GM18873 (cell line): ENCODE measurements at regions not wholly inside any gene's neighbourhood (a gene's known extent, or its start where the extent isn't known, plus 50 kb on each side); places are given as distances from the start of the nearest gene placed in this dataset.
"Not testable (repeated sequence)": the region's sequence is repeated elsewhere in the genome, so short reads cannot be mapped to it uniquely, and the experiment has no call there.

Experiments used
- ATAC-seq: cut with Tn5 transposase; IDR thresholded peaks from one replicate; pipeline ENCODE4 v1.9.1; 2021; ENCODE audit warnings: mild to moderate bottlenecking, moderate library complexity, moderate number of reproducible peaks; ENCODE audit not compliant: unreplicated experiment, low FRiP score

DNA sequence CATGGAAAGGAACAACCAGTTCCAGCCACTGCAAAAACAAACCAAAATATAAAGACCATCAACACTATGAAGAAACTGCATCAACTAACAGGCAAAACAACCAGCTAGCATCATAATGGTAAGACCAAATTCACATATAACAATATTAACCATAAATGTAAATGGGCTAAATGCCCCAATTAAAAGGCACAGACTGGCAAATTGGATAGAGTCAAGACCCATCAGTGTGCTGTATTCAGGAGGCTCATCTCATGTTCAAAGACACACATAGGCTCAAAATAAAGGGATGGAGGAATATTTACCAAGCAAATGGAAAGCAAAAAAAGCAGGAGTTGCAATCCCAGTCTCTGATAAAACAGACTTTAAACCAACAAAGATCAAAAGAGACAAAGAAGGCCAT, 89.7 kb upstream of the SETMAR start:
- not testable (repeated sequence) for ATAC-seq

DNA sequence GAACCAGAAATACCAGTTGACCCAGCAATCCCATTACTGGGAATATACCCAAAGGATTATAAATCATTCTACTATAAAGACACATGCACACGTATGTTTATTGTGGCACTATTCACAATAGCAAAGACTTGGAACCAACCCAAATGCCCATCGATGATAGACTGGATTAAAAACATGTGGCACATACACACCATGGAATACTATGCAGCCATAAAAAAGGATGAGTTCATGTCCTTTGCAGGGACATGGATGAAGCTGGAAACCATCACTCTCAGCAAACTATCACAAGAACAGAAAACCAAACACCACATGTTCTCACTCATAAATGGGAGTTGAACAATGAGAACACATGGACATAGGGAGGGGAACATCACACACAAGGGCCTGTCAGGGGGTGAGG, 86.2 kb upstream of the SETMAR start:
- ATAC-seq: not testable (repeated sequence)

DNA sequence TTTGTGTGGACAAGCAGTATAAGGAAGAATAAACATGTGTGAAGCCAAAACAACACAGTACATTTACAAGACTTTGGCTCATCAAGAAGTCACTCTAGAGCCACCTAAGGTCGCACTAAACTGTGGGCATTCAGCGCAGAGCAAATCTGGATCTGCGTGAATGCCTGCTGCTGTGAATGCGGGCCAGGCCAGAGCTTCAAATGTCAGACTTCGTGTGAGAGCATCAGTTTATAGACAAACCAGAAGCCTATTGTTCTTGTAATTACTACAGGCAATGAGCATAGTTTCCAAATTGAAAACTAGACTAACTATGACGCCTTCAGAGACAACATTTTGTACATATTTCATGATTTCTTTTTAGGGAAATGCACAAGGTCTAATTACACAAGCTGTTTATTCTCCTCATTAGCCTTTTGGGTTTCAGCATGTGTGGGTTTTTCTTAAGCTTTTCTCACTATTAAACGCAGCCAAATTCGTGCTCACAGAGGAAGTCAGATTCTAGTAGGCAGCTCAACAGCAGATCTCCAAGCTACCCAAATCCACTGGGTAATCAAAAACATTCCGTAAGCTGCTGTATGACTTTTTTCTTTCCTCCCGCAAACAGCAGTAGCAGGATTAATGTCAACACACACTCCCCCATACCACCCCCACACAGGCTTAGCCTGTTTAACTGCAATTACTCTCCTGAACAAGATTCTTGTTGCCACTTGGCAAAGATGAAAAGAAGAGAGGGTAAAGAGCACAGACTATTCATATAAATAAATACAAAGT, 84.5 kb upstream of the SETMAR start:
- no peak for ATAC-seq

DNA sequence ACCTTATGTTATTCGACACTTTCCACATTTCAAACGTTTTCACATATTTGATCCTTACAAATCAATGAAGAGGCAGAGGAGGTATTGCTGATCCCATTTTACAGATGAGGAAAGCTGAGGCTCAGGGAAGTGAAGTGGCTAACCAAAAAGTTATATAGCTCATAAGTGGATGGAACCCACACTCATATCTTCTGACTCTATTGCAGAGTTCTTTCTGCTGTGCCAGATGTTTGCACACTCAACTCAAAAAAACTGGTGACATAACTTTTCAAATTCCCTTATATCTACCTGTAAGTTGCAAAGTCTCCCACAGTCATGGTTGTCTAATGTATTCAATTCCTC, 84.0 kb upstream of the SETMAR start:
- no peak for ATAC-seq

DNA sequence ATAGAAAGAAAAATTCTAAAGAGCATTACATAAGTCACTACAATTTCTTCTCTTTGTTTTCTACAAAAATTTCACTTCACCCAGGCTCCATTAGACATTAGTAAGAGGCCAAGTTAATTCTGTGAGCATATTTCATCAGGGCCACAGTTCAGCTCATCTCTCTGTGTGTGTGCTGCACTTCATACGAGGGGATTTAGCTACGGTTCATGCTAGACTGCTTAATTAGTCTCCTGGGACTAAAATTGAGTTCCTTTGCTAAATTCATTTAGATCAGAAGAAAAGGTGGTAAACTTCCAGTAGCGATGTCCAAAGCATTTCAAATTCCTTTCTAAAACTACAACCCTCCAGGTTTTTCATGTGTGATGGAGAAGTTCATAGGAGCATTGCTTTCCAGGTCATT, 83.1 kb upstream of the SETMAR start:
- no peak for ATAC-seq

DNA sequence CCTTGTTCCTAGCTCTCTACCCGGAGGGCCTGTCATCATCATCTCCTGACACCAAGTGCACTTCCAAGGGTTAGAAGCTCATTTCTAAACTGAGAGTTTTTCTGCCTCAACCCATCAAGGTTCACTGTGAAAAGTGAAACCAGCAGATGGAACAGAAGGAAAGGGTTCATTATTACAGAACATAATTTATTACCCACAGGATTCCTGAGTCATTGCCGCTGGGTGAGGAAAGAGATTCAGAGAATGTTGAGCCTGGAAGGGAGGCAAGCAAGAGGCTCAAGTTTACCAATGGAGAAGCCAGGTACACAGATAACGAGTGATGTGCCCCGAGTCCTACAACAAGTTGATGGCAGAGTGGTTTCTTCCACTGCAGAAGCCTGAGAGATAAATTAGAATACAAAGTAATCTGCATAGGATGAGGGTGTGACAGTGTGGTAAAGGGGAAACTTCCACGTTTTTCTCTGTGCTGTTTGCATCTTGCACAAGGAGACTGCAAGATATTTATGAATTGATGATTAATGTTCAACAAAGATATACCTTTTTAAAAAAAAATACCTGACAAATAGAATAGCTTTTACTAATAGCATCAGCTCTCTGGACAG, 80.5 kb upstream of the SETMAR start:
- ATAC-seq: no peak

DNA sequence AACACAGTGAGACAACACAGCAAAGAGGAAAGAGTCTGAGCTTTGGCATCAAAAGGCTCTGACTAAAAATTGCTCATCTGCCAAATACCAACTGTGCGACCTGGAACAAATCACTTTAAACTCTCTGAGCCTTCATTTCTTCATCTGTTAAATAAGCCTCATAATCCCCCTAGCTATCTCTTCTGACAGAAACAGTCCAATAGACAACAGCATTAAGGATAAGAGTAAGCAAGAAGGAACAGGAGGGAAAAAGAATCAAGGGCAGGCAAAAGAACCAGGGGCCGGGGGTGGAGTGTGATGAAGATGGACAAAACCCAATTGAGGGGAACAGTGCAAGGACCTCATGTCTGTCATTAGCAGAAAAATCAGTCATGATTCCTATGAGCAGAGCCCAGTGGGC, 79.4 kb upstream of the SETMAR start:
- ATAC-seq: no peak

DNA sequence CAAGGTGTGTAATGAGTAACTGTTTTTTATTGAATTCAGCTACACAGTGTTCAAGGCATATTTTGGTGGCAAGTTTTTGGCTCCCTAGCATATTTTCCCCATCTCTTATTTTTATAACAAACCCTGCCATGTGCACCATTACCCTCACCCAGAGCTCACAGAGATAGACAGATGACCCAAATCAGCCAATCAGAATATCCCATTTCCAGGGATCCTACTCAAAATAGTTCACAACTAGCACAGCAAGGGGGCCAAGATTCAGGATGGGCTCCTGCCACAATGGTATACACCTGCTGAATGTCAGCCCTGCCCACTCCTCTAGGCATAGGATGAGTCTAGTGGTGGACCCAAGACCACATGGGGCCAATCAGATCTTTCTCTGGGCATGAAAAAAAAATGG, 78.8 kb upstream of the SETMAR start:
- no peak for ATAC-seq

DNA sequence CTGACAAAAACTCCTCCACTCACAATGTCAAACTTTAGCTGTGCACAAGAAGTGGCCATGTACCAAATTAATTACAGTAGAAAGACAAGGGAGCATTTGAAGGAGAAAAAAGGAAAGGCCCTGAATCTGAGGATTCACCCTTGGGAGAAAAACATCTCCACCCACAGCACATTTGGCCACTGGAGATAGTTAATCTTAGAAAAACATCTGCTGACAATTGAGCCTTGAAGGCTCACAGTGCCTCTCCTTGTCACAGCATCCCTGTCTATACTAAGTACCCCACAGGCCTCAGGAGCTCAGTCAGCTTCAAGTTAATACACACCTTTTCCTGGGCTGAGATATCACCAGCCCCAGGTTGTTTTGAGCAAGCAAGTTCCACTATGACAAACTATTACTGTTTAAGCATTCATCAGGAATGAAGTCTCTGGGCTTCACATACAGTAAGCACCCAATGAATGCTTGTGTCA, 78.1 kb upstream of the SETMAR start:
- ATAC-seq: no peak

DNA sequence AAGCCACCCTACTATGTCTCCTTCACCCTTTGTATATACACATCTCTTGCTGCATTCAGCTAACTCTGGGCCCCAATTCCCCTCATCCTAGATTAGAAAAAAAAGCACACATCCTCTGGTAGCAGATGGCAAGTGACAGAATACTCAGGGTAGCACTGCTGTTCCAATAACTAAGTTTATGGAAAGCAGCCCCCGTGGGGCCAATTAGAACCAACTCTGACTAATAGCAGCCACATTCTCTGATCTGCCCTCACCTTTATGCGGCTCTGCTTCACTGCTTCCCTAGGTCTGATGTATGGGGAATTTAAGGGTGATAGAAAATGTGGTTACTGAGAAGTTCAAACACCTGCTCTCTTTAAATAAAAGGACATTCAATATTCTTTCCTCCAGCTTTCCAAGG, 74.9 kb upstream of the SETMAR start:
- ATAC-seq: no peak

DNA sequence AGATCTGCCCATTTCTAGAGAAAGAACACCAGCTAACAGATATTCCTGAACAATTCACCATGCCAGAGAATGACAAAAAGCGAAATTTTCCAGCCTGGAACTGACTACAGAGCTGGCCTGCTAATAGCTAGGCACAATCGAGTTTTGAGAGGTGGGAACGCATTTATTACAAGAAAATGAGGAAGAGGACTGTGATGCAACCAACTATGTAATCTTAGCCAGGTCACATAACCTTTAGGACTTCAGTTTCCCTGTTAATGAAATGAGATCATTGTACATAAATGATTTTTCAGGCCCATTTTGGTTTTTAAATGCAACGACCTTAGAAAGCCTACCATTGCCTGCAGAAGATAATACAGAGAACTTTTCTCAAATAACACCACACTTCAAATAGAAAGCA, 72.1 kb upstream of the SETMAR start:
- ATAC-seq: no peak

DNA sequence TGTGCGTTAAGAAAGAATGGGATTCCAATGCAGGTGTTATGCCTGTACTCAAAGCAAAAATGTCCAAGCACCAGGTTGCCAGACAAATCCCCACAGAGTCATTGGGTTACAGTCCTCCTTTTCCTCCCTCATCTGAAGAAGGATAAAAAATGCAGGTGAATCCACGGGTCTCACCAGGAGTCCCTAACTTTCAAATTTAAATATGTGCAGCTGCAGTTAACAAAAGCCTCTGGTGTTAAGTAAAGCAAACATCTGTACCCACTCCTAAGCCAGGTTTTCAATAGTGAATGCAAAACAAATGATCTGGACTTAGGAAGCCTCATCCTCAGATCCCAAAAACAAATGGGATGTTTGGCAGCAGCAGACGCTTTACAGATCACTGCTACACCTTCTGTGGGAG, 70.4 kb upstream of the SETMAR start:
- no peak for ATAC-seq

DNA sequence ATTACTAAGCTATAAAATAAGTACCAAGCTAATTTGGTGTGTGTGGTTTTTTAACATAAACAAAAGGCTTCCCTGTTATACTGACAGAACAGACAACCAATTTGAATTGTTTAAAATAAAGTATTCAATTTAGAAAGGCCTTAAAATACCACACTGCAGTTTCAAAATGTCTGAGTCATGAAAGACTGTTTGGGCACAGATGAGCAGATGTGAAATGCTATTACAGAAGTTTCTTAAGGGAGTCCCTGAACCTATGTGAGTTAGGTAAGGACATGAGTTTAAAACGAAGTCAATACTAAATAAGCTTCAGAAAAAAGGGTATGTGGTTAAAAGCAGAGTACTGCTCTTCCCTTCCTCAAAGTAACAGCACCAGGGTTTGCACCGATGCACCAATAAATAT, 69.7 kb upstream of the SETMAR start:
- no peak for ATAC-seq

DNA sequence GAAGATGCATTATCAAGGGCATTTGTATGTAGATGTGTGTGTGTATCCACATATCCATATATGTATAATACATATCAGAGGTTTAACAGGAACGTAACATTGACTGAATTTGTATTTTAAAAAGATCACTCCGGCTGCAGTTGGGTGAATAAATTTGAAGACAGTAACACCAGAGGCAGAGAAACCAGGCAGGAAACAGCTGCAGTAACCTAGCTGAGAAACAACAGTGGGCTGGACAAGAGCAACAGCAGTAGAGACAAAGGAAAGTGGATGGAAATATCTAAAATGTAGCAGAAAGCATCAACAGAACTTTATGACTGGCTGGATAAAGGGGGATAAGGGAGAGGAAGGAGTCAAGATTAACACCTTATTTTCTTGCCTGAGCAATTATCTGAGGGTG, 68.3 kb upstream of the SETMAR start:
- no peak for ATAC-seq

DNA sequence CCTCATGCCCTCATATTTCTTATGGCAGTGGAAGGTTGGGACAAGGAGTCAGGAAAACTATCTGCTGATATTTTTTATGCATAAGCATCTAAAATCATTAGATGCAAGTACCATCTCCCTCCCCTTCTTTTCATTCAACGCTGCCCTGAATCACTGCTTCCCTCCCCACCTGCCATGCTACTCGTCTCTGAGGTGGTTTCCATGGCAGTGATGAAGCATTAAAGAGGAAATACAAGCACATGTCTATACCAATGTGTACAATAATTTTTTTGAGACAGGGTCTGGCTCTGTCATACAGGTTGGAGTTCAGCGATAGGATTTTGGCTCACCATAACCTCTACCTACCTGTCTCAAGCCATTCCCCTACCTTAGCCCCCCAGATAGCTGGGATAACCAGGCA, 67.5 kb upstream of the SETMAR start:
- ATAC-seq: no peak

DNA sequence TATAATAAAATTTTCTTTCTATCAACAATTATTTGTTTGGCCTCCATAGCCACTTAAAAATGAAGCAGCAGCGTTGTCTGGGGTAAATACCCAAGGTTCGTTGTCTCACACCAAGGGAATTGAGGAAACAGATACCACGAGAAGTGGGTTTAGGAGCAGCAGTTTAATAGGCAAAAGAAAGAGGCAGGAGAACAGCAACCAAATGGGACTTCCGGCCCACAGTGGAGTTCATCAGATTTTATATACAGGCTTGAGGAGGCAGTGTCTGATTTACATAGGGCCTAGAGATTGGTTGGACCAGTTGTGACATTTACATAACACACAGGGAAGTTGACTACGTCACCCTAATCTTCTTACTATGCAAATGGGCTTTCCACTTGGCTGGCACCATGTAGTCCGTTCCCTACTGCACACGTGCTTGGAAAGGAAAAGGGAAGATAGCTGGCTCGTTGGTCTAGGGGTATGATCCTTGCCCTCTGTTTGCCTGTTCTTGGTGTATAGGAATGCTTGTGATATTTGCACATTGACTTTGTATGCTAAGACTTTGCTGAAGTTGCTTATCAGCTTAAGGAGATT, 61.5 kb upstream of the SETMAR start:
- no peak for ATAC-seq

DNA sequence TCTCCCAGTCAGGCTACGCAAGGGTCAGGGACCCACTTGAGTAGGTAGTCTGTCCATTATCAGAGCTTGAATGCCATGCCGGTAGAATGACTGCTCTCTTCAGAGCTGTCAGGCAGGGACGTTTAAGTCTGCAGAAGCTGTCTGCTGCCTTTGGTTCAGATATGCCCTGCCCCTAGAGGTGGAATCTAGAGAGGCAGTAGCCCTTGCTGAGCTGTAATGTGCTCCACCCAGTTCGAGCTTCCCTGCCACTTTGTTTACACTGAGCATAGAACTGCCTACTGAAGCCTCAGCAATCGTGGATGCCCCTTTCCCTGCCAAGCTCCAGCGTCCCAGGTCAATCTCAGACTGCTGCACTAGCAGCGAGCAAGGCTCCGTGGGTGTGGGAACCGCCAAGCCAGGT, 57.5 kb upstream of the SETMAR start:
- ATAC-seq: no peak

DNA sequence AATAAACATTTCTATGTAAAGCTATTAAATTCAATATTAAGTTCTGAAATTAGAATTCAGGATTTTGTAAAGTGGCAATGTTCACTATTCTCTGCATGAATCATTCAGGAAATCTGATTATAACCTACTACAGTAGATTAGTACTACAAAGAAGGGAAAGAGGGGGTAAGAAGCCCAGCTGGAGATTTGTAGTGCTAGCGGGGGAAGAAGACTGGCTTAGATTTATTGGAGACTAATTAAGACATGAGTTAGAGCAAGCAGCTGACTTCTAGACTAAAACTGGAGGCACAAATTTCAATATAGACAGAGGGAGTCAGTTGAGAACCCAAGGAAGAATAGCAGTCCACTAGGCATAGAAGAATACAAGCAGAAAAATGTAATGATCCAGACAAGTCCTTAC, 55.8 kb upstream of the SETMAR start:
- no peak for ATAC-seq

DNA sequence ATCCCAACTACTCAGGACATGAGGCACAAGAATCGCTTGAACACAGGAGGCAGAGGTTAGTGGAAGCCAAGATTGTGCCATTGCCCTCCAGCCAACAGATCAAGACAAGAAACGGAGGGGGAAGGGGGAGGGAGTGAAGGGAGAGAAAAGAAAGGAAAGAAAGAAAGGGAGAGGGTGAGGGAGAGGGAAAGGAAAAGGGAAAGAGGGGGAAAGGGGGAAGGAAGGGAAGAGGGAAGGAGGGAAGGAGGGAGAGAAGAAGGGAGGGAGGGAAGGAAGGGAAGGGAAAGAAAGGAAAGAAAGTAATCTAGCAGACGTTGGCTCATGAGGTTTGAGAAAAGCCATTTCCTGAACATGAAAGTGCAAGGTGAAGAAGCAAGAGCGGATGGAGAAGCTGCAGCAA, 53.1 kb upstream of the SETMAR start:
- no peak for ATAC-seq

DNA sequence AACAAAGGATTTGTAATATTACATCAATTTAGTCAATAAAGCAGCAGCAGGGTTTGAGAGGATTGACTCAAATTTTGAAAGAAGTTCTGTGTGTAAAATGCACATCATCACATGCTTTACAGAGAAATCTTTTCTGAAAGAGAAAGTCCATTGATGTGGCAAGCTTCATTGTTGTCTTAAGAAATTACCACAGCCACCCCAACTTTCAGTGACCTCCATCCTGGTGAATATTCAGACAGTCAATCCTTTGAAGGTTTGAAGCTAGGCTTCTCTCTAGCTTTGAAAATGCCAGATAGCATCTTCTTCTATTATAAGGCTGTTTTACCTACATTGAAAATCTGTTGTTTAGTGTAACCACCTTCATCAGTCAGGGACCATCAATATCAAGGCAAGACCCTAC, 51.8 kb upstream of the SETMAR start:
- ATAC-seq: no peak

DNA sequence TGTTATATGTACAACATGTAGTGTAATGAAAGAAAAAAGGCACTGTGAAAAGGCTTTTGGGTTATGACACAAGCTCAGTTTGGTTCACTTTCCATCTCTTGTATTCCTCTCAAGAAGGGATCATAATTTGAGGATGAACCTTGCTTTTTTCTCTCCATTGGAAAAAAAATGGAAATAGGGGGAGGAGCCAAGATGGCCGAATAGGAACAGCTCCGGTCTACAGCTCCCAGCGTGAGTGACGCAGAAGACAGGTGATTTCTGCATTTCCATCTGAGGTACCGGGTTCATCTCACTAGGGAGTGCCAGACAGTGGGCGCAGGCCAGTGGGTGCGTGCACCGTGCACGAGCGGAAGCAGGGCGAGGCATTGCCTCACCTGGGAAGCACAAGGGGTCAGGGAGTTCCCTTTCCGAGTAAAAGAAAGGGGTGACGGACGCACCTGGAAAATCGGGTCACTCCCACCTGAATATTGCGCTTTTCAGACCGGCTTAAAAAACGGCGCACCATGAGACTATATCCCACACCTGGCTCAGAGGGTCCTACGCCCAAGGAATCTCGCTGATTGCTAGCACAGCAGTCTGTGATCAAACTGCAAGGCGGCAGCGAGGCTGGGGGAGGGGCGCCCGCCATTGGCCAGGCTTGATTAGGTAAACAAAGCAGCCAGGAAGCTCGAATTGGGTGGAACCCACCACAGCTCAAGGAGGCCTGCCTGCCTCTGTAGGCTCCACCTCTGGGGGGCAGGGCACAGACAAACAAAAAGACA, 49.9 kb upstream of the SETMAR start:
- ATAC-seq: not testable (repeated sequence)
